ENCODE measurements at regions not wholly inside any gene's neighbourhood (a gene's known extent, or its start where the extent isn't known, plus 50 kb on each side); places are given as distances from the start of the nearest gene placed in this dataset.

DNA sequence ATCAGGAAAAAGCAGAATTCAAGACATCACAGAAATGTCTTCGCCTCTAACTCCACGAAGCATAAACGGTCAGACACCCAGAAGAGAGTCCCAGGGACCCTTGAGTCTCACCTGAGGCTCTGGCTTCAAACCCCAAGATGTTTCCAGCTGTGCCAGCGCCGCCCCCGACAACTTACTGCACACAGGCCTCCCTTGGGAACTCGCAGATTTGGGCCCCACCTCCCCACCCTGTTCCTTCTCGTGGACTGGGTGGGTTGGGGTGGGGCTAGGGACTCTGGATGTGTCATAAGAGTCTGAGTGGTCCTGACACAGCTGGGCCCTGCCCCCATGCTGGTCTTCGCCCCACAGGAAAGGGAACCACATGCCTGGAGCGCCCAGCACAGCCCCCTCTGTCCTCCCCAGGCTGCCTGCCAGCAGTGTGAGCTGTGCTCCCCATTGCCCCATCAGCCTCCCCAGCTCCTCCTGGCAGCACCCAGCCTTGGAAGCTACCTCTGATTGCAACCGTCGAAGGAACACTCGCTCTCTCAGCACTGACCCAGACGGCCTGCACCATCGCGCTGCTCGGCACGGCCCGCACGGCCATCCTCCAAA, 147.5 kb downstream of the CRYBB2 start:
- Mint-ChIP-seq H3K27ac (peak overlapping the region; percentile 75), H3K4me3 (no peak overlapping the region), H3K36me3 (peaks cover 19 to 46% of the 10 kb centered on the region in 2 donors), H3K4me1 (peaks cover 21 to 45% of the 10 kb centered on the region in 2 donors), H3K9me3 (no peaks in the 10 kb centered on the region), H3K27me3 (no peaks in the 10 kb centered on the region)
- ATAC-seq (replicated peaks) (no peak), DNase-seq (no peak)

DNA sequence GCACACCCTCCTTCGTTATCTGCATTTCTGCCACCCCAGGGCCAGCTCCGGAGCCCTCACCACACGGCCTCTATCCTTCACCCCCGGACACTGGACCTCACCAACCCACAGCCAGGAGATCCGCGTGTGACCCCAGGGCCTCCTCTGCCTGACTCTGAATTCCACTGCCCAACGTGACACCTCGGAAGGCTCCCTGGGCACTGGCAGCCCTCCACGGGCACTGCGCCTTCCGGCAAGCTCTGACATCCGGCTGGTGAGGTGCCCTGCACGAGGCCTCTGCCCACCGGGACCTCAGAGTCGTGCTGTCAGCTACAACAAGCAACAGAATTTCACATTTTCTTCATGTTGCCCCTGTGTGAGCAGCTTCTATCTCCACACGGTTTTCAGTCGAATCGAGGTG, 148.3 kb downstream of the CRYBB2 start:
- Mint-ChIP-seq H3K9me3 (no peaks in the 10 kb centered on the region), H3K27me3 (no peaks in the 10 kb centered on the region), H3K4me1 (peaks cover 16 to 37% of the 10 kb centered on the region in 2 donors), H3K4me3 (no peak overlapping the region), H3K27ac (no peak overlapping the region), H3K36me3 (peaks cover 26 to 47% of the 10 kb centered on the region in 2 donors)
- no peak for ATAC-seq (replicated peaks)
- no peak for DNase-seq

DNA sequence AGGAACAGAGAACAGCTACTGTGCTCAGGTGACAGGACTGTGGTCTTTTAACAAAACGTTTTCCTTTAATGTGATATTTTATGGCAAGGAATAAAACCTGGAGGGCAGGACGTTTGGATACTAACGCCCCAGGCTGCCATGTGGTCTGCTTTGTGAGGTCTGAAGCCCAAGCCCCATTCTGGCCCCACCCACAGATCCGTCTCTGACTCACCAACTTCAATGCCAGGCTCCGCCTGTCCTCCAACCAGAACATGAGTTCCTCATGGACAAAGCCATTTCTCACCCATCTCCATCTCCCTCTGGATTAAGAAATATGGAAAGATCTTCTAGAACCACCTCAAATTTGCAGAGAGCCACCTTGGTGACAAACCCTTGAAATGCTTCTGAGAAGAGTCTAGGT, 148.8 kb downstream of the CRYBB2 start:
- Mint-ChIP-seq H3K4me3 (no peak overlapping the region), H3K9me3 (no peaks in the 10 kb centered on the region), H3K4me1 (peaks cover 16 to 35% of the 10 kb centered on the region in 2 donors), H3K36me3 (peaks cover 29 to 47% of the 10 kb centered on the region in 2 donors), H3K27me3 (no peaks in the 10 kb centered on the region), H3K27ac (no peak overlapping the region)
- no peak for DNase-seq
- ATAC-seq (replicated peaks), result no peak

DNA sequence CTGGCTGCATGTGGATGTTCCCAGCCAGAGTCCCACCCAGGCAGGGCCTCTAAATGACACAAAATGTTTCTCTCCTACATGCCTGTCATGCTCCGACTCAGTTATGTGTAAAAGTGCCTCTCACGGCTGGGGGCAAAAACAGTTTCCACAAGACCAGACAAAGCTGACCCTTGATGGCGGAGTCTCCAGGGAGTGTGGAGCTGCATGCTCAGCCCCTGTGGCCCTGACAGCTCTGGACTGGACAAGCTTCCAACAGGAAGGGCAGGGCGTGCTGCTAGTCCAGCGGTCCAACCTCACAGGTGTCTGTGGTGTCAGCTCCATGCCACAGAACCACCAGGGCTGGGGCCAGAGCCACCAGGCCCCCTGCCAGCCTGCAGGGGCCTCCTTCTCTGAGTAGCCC, 149.6 kb downstream of the CRYBB2 start:
- H3K27ac Mint-ChIP-seq, result no peak overlapping the region
- no peaks in the 10 kb centered on the region for H3K9me3 Mint-ChIP-seq
- no peaks in the 10 kb centered on the region for H3K27me3 Mint-ChIP-seq

DNA sequence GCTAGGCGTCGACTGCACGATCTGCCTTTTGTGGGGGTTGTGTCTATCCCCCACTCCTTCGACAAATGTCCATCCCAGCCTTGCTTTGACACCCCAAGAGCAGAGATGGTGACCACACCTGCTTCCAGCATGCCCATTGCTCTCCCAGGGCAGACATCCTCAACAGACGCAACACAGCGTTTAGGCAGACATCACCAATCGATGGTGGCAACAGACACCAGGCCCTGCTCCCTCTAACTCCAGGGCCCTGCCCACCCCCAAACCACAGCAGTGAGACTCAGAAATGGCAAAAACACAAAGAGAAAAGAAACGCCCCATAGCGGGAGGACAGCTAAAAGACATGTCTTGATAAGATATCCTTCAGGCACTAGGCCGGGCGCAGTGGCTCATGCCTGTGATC, 150.9 kb downstream of the CRYBB2 start:
- Mint-ChIP-seq H3K4me3 (no peak overlapping the region), H3K27me3 (no peaks in the 10 kb centered on the region), H3K4me1 (peaks cover 17 to 30% of the 10 kb centered on the region in 2 donors), H3K9me3 (no peaks in the 10 kb centered on the region), H3K36me3 (peaks cover 39 to 61% of the 10 kb centered on the region in 2 donors), H3K27ac (no peak overlapping the region)
- no peak for ATAC-seq (replicated peaks)
- DNase-seq, result no peak

More for the DNA sequence above, 149.6 kb downstream of the CRYBB2 start:
- DNase-seq (no peak), ATAC-seq (replicated peaks) (no peak)
- Mint-ChIP-seq H3K4me1 (peaks cover 19 to 28% of the 10 kb centered on the region in 2 donors), H3K36me3 (peaks cover 30 to 54% of the 10 kb centered on the region in 2 donors), H3K4me3 (no peak overlapping the region)

DNA sequence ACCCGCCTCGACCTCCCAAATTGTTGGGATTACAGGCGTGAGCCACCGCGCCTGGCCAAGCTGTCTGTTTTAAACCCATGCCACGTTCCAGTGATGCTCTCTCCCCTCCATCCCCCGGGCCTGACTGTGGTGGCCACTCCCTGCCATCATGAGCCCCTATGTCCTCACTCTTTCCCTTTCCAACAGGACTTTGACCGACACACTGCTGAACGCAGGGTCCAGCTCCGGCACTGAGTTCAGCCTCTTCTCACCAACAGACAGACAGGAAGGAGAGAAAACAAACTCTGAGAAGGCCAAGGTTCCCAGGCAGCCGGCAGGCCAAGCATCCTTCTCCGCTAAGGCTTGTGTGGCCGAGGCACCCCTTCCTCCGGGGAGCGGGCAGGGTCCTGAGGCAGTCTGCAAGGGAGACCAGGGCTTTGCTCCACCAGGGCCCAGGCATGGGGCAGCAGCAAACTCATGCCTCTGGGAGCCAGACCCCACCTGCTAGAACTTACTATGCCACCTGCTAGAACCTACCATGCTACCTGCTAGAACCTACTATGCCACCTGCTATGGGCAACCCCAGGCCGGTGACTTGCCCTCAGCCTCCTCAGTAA, 152.7 kb downstream of the CRYBB2 start:
- ATAC-seq (replicated peaks) (no peak), DNase-seq (no peak)
- no peaks in the 10 kb centered on the region for H3K27me3 Mint-ChIP-seq
- no peaks in the 10 kb centered on the region for H3K9me3 Mint-ChIP-seq
- no peak overlapping the region for H3K4me3 Mint-ChIP-seq
- peak overlapping the region; percentile 21 for H3K27ac Mint-ChIP-seq
- peaks cover 21 to 28% of the 10 kb centered on the region in 2 donors for H3K4me1 Mint-ChIP-seq
- H3K36me3 Mint-ChIP-seq, result peaks cover 48 to 73% of the 10 kb centered on the region in 2 donors

DNA sequence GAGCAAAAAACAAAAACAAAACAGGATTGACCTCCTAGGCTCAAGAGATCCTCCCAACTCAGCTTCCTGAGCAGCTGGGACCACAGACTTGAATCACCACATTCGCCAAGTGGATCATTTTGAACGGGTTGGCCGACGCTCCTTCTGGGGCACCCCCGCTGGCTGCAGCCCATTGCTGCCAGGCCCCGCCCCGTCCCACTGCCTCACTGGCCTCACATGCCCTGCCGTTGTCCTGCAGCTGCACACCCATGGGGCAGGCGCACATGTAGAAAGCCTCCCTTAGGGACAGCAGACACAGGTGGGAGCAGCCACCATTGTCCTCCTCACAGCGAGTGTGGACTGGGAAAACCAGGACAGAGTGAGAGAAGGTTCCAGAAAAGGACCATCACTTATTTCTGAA, 154.5 kb downstream of the CRYBB2 start:
- peaks cover 46 to 65% of the 10 kb centered on the region in 2 donors for H3K36me3 Mint-ChIP-seq
- H3K4me1 Mint-ChIP-seq, result peaks cover 10% of the 10 kb centered on the region in 2 donors
- ATAC-seq (replicated peaks) (no peak), DNase-seq (no peak)
- H3K4me3 Mint-ChIP-seq, result no peak overlapping the region
- H3K27me3 Mint-ChIP-seq, result no peaks in the 10 kb centered on the region
- no peaks in the 10 kb centered on the region for H3K9me3 Mint-ChIP-seq
- no peak overlapping the region for H3K27ac Mint-ChIP-seq

DNA sequence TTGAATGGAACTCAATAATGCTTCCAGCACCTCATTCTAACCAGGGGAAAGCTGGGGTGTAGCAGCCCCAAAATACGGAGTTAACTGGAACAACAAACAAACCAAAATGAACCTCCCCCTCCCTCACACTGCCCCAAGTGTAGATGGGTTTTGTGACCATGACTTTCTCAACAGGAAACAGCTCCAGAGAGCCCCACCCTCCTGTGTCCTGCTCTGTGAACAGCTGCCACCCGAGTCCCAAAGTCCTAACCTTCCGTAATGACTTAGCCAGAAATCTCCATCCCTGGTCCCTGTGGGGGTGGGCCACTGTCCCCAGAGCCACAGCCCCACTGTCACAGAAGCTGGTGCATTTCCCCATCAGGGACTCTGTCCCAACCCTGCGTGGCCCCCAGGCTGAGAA, 155.4 kb downstream of the CRYBB2 start:
- ATAC-seq (replicated peaks), result no peak
- no peak overlapping the region for H3K27ac Mint-ChIP-seq
- no peaks in the 10 kb centered on the region for H3K27me3 Mint-ChIP-seq
- no peaks in the 10 kb centered on the region for H3K9me3 Mint-ChIP-seq
- peaks cover 7 to 12% of the 10 kb centered on the region in 2 donors for H3K4me1 Mint-ChIP-seq
- no peak for DNase-seq
- peaks cover 51 to 69% of the 10 kb centered on the region in 2 donors for H3K36me3 Mint-ChIP-seq
- no peak overlapping the region for H3K4me3 Mint-ChIP-seq

DNA sequence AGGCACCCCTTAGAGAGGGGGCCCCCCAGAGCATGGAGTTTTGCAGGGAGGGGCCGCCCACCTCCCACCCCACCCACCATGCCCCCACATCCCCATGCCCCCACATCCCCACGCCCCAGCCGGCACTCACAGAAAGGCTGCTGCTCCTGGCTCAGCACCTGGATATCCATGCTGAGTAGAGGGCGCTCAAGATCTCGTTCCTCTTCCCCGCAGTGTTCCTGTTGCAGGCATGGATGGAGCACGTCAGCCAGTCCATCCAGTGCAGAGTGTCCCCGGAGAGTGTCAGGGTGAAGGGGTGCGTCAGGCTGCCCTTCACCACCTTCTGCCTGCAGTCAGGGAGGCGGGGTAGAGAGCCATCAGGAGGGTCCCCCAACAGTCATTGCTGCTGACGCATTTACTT, 156.2 kb downstream of the CRYBB2 start:
- no peak overlapping the region for H3K27ac Mint-ChIP-seq
- H3K4me3 Mint-ChIP-seq, result no peak overlapping the region
- H3K36me3 Mint-ChIP-seq, result peaks cover 51 to 65% of the 10 kb centered on the region in 2 donors
- H3K27me3 Mint-ChIP-seq, result no peaks in the 10 kb centered on the region
- no peaks in the 10 kb centered on the region for H3K9me3 Mint-ChIP-seq
- H3K4me1 Mint-ChIP-seq, result peaks cover 7 to 12% of the 10 kb centered on the region in 2 donors
- ATAC-seq (replicated peaks) (no peak), DNase-seq (no peak)

DNA sequence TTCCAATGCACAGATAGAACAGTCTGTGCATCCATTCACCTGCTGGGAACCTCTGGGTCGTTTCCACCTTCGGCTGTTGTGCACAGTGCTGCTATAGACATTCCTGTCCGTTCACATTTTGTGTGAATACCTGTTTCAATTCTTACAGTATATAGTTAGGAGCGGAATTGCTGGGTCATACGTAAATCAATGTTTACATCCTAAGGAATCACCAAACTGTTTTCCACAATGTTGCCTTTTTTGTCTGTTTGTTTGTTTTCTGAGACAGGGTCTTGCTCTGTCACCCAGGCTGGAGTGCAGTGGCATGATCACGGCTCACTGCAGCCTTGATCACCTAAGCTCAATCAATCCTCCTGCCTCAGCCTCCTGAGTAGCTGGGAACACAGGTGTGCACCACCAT, 158.3 kb downstream of the CRYBB2 start:
- ATAC-seq (replicated peaks) (no peak), DNase-seq (no peak)
- H3K36me3 Mint-ChIP-seq, result peaks cover 43 to 60% of the 10 kb centered on the region in 2 donors
- H3K27ac Mint-ChIP-seq, result no peak overlapping the region
- no peaks in the 10 kb centered on the region for H3K27me3 Mint-ChIP-seq
- no peaks in the 10 kb centered on the region for H3K9me3 Mint-ChIP-seq
- no peak overlapping the region for H3K4me3 Mint-ChIP-seq
- H3K4me1 Mint-ChIP-seq, result peaks cover 11 to 12% of the 10 kb centered on the region in 2 donors

DNA sequence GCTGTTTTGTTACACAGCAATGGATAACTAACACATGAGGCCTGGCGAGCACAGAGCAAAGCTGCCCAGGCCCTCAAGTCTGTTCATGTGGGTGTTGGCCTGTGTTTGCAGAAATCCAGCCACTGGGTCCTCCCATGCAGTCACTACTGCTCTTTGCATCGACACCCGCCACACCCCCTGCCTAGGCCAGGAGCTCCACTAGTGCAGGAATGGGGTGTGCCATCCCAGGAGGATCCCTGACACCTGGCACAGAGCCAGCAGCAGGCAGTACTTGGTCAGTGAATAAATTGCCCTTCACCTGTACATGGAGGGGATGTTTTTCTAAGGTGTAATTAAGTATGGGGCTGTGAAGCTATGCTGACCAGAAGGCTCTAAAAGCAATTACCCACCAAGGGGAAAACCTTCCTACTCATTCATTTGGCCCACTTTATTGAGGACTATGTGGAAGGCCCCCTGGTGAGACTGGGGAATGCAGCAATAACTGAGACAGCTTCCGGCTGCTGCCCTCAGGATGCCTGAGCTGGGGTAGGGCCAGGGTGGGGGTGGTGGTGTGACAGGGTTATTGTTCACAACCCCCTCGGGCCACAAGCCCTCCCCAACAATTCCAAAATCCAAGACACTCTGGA, 160.8 kb downstream of the CRYBB2 start:
- Mint-ChIP-seq H3K4me3 (no peak overlapping the region), H3K27ac (no peak overlapping the region), H3K9me3 (no peaks in the 10 kb centered on the region), H3K36me3 (peaks cover 27 to 39% of the 10 kb centered on the region in 2 donors), H3K27me3 (no peaks in the 10 kb centered on the region), H3K4me1 (peaks cover 14 to 22% of the 10 kb centered on the region in 2 donors)
- DNase-seq (no peak), ATAC-seq (replicated peaks) (no peak)

DNA sequence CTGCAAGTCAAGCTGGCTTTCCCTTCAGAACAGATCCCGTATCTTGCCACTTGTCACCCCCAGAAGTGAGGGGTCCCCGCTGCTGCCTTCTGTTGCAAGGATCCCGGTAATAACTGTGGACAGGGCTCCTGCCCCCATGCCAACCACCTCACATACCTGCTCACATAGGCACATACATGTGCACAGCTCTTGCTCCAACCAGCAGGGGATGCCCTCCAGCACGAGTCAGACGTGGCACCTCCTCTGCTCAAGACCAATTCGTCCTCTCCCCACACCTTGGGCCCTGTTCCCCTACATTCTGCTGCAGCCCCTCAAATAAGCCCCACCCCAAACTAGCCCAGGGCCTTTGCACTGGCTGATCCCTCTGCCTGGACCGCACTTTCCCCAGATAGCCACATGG, 163.3 kb downstream of the CRYBB2 start:
- Mint-ChIP-seq H3K4me1 (peaks cover 32 to 48% of the 10 kb centered on the region in 2 donors), H3K9me3 (no peaks in the 10 kb centered on the region), H3K4me3 (no peak overlapping the region), H3K27ac (no peak overlapping the region), H3K36me3 (peaks cover 14 to 23% of the 10 kb centered on the region in 2 donors), H3K27me3 (no peaks in the 10 kb centered on the region)
- ATAC-seq (replicated peaks) (peak in 1 of 2 donors; percentile 38), DNase-seq (no peak)

DNA sequence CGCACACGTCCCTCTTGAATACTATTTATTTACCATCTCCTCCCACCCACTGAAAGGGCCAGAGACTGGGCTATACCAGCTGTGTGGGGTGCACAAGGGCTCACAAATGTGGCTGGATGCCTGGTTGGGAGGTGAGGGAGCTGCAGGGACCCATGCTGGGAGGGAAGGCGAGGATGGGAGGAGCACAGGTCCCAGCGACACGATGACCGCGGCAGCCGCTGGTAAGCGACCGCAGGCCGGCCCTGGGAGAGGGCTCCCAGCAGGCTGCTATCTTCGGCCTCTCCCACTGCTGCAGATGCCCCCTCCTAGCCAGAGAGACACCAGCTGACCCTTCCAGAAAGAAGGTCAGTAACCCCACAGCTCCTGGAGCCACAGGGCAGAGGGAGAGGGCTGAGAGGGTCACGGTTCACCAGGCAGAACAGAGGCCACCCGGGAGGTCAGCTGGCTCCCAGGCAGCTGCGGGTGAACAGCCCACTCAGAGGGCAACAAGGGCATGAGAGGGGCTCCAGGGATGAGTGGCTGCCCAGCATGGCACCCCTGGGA, 163.9 kb downstream of the CRYBB2 start:
- no peaks in the 10 kb centered on the region for H3K9me3 Mint-ChIP-seq
- ATAC-seq (replicated peaks) (no peak), DNase-seq (no peak)
- H3K4me1 Mint-ChIP-seq, result peaks cover 32 to 51% of the 10 kb centered on the region in 2 donors
- no peaks in the 10 kb centered on the region for H3K27me3 Mint-ChIP-seq
- H3K27ac Mint-ChIP-seq, result no peak overlapping the region
- peaks cover 14 to 22% of the 10 kb centered on the region in 2 donors for H3K36me3 Mint-ChIP-seq
- no peak overlapping the region for H3K4me3 Mint-ChIP-seq

DNA sequence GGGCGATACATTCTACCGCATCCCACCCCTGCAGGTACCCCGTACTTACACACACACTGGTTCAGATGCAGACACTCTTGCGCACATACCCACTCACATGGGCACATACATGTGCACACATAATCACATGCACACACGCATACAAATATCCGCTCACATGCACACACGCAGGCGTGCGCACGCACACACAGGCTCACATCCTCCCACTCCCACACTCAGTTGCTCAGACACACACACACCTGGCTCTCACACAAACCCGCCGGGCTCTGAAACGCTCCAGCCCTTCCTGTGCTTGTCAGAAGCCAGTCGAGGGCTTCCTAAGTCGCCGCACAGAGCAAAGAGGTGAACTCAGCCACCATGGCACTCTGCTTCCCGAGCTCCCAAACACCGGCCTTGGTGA, 164.5 kb downstream of the CRYBB2 start:
- H3K27ac Mint-ChIP-seq, result no peak overlapping the region
- H3K27me3 Mint-ChIP-seq, result no peaks in the 10 kb centered on the region
- peaks cover 12 to 20% of the 10 kb centered on the region in 2 donors for H3K36me3 Mint-ChIP-seq
- ATAC-seq (replicated peaks) (no peak), DNase-seq (no peak)
- H3K4me1 Mint-ChIP-seq, result peaks cover 38 to 56% of the 10 kb centered on the region in 2 donors
- H3K9me3 Mint-ChIP-seq, result no peaks in the 10 kb centered on the region
- H3K4me3 Mint-ChIP-seq, result no peak overlapping the region

DNA sequence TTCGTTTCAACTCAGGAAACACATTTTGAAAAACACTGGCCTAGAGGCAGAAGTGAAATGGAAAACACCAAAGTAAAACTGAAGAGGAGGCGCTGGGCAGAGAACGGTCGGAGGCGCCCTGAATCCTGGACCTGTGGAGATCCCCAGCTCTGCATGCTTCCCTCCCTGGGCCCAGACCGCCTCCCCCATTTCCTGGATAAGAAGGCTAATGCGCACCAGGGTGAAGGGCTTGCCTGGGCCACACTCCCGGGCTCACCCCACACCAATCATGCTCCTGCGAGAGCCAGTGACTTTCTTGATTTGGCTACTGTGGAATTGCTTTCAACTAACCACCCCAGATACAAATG, 167.1 kb downstream of the CRYBB2 start:
- no peak for DNase-seq
- no peaks in the 10 kb centered on the region for H3K9me3 Mint-ChIP-seq
- H3K27me3 Mint-ChIP-seq, result no peaks in the 10 kb centered on the region
- no peak for ATAC-seq (replicated peaks)
- peaks cover 52 to 75% of the 10 kb centered on the region in 2 donors for H3K4me1 Mint-ChIP-seq
- peaks cover 4 to 7% of the 10 kb centered on the region in 2 donors for H3K36me3 Mint-ChIP-seq
- H3K4me3 Mint-ChIP-seq, result no peak overlapping the region
- no peak overlapping the region for H3K27ac Mint-ChIP-seq

All from stimulated activated naive B cell treated with anti-CD40 and anti-IgM and Interleukin-4, amounts not matched to agents 10 μg/mL and 1 μg/mL and 100 μg/mL, for 72 hours (primary cell).